OCI-LY3 (cell line): ENCODE measurements at regions not wholly inside any gene's neighbourhood (a gene's known extent, or its start where the extent isn't known, plus 50 kb on each side); places are given as distances from the start of the nearest gene placed in this dataset.

Experiments used
- H2AFZ ChIP-seq: fragments of 200-600, 300-600 bp; shearing (Covaris generic); 2 replicates; pipeline ENCODE4 v1.6.0; 2014; ENCODE audit warnings: antibody characterized with exemption, low read depth, low read length
- H3K27ac ChIP-seq: fragments of 200-600, 300-600 bp; sonication (generic); 2 replicates; pipeline ENCODE4 v1.5.1; 2014; ENCODE audit warnings: mild to moderate bottlenecking, low read length, moderate library complexity, mixed read lengths
- H3K27me3 ChIP-seq: fragments of 200-600, 300-600 bp; sonication (generic); 2 replicates; pipeline ENCODE4 v1.6.1; 2014; ENCODE audit warnings: low read depth, low read length, mixed read lengths
- H3K36me3 ChIP-seq: fragments of 200-600, 300-600 bp; sonication (generic); replicated peaks from 2 replicates; pipeline ENCODE3; 2014; ENCODE audit warnings: low read depth, low read length, mixed read lengths
- H3K4me1 ChIP-seq: fragments of 300-600, 200-600 bp; sonication (generic); 2 replicates; pipeline ENCODE4 v1.6.1; 2014; ENCODE audit warnings: low read length, mixed read lengths
- H3K4me2 ChIP-seq: fragments of 200-600, 300-600 bp; sonication (generic); 2 replicates; pipeline ENCODE4 v1.6.1; 2014; ENCODE audit warnings: low read length, mixed read lengths
- H3K4me3 ChIP-seq: fragments of 300-600, 200-600 bp; sonication (generic); 2 replicates; pipeline ENCODE4 v1.5.1; 2014; ENCODE audit warnings: antibody characterized with exemption, mild to moderate bottlenecking, low read length, moderate library complexity
- H3K79me2 ChIP-seq: fragments of 300-600, 200-600 bp; shearing (Covaris generic); 2 replicates; pipeline ENCODE4 v1.6.1; 2014; ENCODE audit warnings: mild to moderate bottlenecking, low read length, mixed read lengths
- H3K9ac ChIP-seq: fragments of 300-600, 200-600 bp; shearing (Covaris generic); 2 replicates; pipeline ENCODE4 v1.6.0; 2014; ENCODE audit warnings: mild to moderate bottlenecking, low read length, moderate library complexity
- H3K9me3 ChIP-seq: fragments of 200-600, 300-600 bp; shearing (Covaris generic); 2 replicates; pipeline ENCODE4 v1.6.1; 2014; ENCODE audit warnings: low read length, mixed read lengths; ENCODE audit not compliant: insufficient read depth
- H4K20me1 ChIP-seq: fragments of 200-600, 300-600 bp; sonication (generic); 2 replicates; pipeline ENCODE4 v1.6.1; 2016; ENCODE audit warnings: low read length, mixed read lengths; ENCODE audit not compliant: insufficient read depth
- CTCF ChIP-seq: fragments of 200-600, 300-600 bp; sonication (generic); IDR thresholded peaks from 2 replicates; pipeline ENCODE4 v1.5.1; 2014; ENCODE audit warnings: antibody characterized with exemption, low read length, low read depth
- EZH2phosphoT487 ChIP-seq: fragments of 200-600 bp; shearing (Covaris generic); IDR thresholded peaks from 2 replicates; pipeline ENCODE4 v1.6.1; 2018; ENCODE audit warnings: antibody characterized with exemption, mixed run types, low read depth

- no peak overlapping the region for H3K9ac ChIP-seq
- H3K27me3 ChIP-seq, result no peaks in the 10 kb centered on the region
- H3K79me2 ChIP-seq, result no peaks in the 10 kb centered on the region
- TF ChIP-seq EZH2phosphoT487, result no peak
- TF ChIP-seq CTCF, result no peak
- H3K36me3 ChIP-seq, result no peaks in the 10 kb centered on the region
- H3K4me3 ChIP-seq, result no peak overlapping the region
- H3K4me2 ChIP-seq, result no peak overlapping the region
- no peak overlapping the region for H3K27ac ChIP-seq
- H4K20me1 ChIP-seq, result no peaks in the 10 kb centered on the region
- H3K9me3 ChIP-seq, result no peaks in the 10 kb centered on the region
- no peaks in the 10 kb centered on the region for H3K4me1 ChIP-seq
- H2AFZ ChIP-seq, result no peak overlapping the region
Measured at GRCh38 chr13:109906976-109907375, 120.6 kb upstream of the IRS2 start.

DNA sequence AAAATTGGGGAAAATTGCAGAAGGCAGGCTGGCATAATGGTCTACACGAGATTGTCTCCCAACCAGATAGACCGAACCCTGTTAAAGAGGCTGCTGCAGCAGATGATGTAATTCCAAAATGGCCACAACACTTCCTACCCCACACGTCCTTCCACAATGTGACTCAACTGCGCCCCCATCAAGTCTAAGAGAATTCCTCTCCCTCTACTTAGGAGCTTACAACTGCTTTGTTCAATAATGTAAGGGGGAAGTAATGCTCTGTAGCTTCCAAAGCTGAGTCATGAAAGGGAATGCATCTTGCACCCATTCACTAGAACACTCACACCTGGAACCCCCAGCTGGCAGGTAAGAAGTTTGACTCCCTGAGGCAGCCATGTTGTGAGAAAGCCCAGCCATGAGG is 117.8 kb upstream of the IRS2 start:
- Histone ChIP-seq H3K79me2 (no peaks in the 10 kb centered on the region), H3K27me3 (no peaks in the 10 kb centered on the region), H3K36me3 (no peaks in the 10 kb centered on the region), H4K20me1 (no peaks in the 10 kb centered on the region), H3K9me3 (no peaks in the 10 kb centered on the region), H3K27ac (no peak overlapping the region), H2AFZ (no peak overlapping the region), H3K4me3 (no peak overlapping the region), H3K9ac (no peak overlapping the region), H3K4me2 (no peak overlapping the region), H3K4me1 (no peaks in the 10 kb centered on the region)
- TF ChIP-seq EZH2phosphoT487 (no peak), CTCF (no peak)

- Histone ChIP-seq H3K4me2 (no peak overlapping the region), H3K9ac (no peak overlapping the region), H3K9me3 (no peaks in the 10 kb centered on the region), H2AFZ (no peak overlapping the region), H3K4me3 (no peak overlapping the region), H3K4me1 (peaks cover 4% of the 10 kb centered on the region; the same call in 1 of the 2 replicates), H3K27ac (no peak overlapping the region), H3K36me3 (no peaks in the 10 kb centered on the region), H3K27me3 (no peaks in the 10 kb centered on the region), H4K20me1 (no peaks in the 10 kb centered on the region), H3K79me2 (no peaks in the 10 kb centered on the region)
- TF ChIP-seq EZH2phosphoT487 (no peak), CTCF (no peak)
Measured at GRCh38 chr13:109900741-109901140, 114.4 kb upstream of the IRS2 start.

- Histone ChIP-seq H4K20me1 (no peaks in the 10 kb centered on the region), H3K36me3 (no peaks in the 10 kb centered on the region), H3K27ac (no peak overlapping the region), H3K4me1 (peaks cover 4% of the 10 kb centered on the region; the same call in 1 of the 2 replicates), H3K4me3 (no peak overlapping the region), H3K9me3 (no peaks in the 10 kb centered on the region), H3K4me2 (no peak overlapping the region), H3K9ac (no peak overlapping the region), H3K79me2 (no peaks in the 10 kb centered on the region), H3K27me3 (no peaks in the 10 kb centered on the region), H2AFZ (no peak overlapping the region)
- TF ChIP-seq CTCF, result no peak
- no peak for TF ChIP-seq EZH2phosphoT487
Measured at GRCh38 chr13:109900320-109900719, 113.9 kb upstream of the IRS2 start.
